K562 (cell line): ENCODE measurements at regions not wholly inside any gene's neighbourhood (a gene's known extent, or its start where the extent isn't known, plus 50 kb on each side); places are given as distances from the start of the nearest gene placed in this dataset.

ENCODE experiments used
- CTCF ChIP-seq, 3 experiments: IDR thresholded peaks in 2 of 3; conservative IDR thresholded peaks in 1 of 3; 2 replicates each; pipeline ENCODE4 v1.5.1; 2011 to 2012; ENCODE audit warnings: low read length in 3 of 3, mild to moderate bottlenecking in 3 of 3, control low read depth in 2 of 3, improper control_type of control experiment in 1 of 3, inconsistent platforms in 1 of 3, low read depth in 1 of 3, mixed read lengths in 1 of 3, moderate library complexity in 1 of 3; ENCODE audit not compliant: insufficient read depth in 2 of 3
- MEIS2 ChIP-seq: fragments of 450-650 bp; IDR thresholded peaks from 2 replicates; pipeline ENCODE4 v1.6.1; 2014; ENCODE audit warnings: mild to moderate bottlenecking; ENCODE audit not compliant: partially characterized antibody

DNA sequence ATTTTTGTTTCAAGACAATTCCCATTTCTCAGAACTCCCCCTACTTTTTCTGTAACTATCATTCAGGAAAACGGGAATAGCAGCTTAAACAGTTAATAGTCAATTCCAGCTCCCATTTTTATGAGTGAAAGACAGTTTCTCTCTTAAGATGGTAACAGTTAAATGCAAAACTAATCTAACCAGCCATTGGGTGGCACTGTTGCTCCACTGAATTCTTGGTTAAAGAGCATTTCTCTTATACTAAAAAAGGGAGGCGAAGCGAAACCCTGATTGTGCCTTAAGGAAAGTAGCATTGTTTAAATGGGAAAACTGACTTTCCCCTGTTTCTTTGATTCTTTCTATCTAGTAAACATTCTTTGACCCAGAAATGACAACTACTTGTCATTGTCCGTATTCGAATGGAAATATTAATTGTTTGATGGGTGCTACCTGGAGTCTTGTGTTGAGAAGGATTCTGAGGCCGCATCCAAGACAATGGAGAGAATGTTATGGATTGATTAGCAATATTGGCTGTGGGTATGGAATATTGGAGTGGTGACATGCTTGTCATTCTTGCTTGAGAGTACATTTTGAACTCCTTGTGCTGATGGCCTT lies 507.8 kb downstream of the MAT2B start:
- TF ChIP-seq CTCF (IDR thresholded peaks at IDR 0.05 in 2 of 3, conservative IDR thresholded peaks at IDR 0.05 in 1 of 3; ENCODE audit: insufficient read depth in 2 of 3, low read depth in 1 of 3, low read length in 3 of 3) (peak; percentile 57 to 77 (median 68)), MEIS2 (no peak)
